ENCODE measurements at regions not wholly inside any gene's neighbourhood (a gene's known extent, or its start where the extent isn't known, plus 50 kb on each side); places are given as distances from the start of the nearest gene placed in this dataset.

DNA sequence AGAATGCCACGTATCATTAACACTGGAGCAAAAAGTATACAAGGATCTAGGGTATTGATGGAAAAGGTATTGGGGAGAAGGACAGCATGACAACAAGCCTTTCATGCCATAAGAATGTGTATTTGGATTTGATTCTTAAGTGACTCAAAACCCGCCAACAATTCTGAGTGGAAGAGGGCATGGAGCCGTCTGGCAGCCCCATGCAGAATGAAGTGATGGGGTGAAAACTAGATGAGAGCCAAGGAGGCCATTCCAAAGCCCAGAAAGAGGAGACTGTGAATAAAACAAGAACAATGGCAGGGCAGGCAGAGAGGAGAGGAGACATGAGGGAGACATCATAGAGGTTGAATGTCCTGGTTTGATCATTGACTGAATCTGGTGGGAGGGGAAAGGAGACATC, 272.3 kb upstream of the WWC1 start:
- H3K4me2 ChIP-seq (ENCODE audit: insufficient read depth, low read length) = no peak overlapping the region
- ChIA-PET POLR2A (no interaction called here), CTCF (no interaction called here)
- H3K36me3 ChIP-seq (ENCODE audit: control insufficient read depth in 2 of 2, extremely low read depth in 1 of 2, insufficient read depth in 2 of 2, low read length in 2 of 2) = no peaks in the 10 kb centered on the region
- H3K9me1 ChIP-seq (replicated peaks; ENCODE audit: control insufficient read depth, extremely low read depth, insufficient read depth, low read length) = no peaks in the 10 kb centered on the region
- FAIRE-seq = no peak
- dilution Hi-C loops (cut with MboI; ENCODE audit: extremely low pct_ligation_motif_present, low sequenced_read_pairs) = no loop called here
- DNase-seq (ENCODE audit: low read depth, low spot score) = no peak
- no peak overlapping the region for H3K27ac ChIP-seq (ENCODE audit: insufficient read depth, low read depth, low read length)
- no peaks in the 10 kb centered on the region for H3K4me1 ChIP-seq (ENCODE audit: control insufficient read depth, extremely low read depth, insufficient read depth, low read length)
- no TSS peak for BruUV-seq (replicated peaks)
- H4K20me1 ChIP-seq (replicated peaks; ENCODE audit: control insufficient read depth, extremely low read depth, insufficient read depth, low read length) = no peaks in the 10 kb centered on the region
- no peaks in the 10 kb centered on the region for H3K27me3 ChIP-seq (ENCODE audit: control insufficient read depth in 2 of 2, insufficient read depth in 2 of 2, low read length in 2 of 2)
- H3K9me3 ChIP-seq (replicated peaks; ENCODE audit: control insufficient read depth, insufficient read depth, low read length) = peaks cover 2% of the 10 kb centered on the region
- no peak overlapping the region for H3K4me3 ChIP-seq (replicated peaks in 1 of 3; ENCODE audit: insufficient read depth in 1 of 3, low read depth in 1 of 3, low read length in 3 of 3)
- intact Hi-C loops (cut with micrococcal nuclease) = no loop called here
- H3K9ac ChIP-seq (replicated peaks; ENCODE audit: extremely low read depth, insufficient read depth, low read length) = no peak overlapping the region
- no peaks in the 10 kb centered on the region for H3K79me2 ChIP-seq (ENCODE audit: control insufficient read depth, insufficient read depth, low read length)
- H2AFZ ChIP-seq (ENCODE audit: low read depth, low read length) = no peak overlapping the region
- no peak for TF ChIP-seq MAX (IDR thresholded peaks at IDR 0.05; ENCODE audit: insufficient read depth, insufficient read length)
- no peak for TF ChIP-seq EZH2 (IDR thresholded peaks at IDR 0.05; ENCODE audit: borderline replicate concordance, low read depth, low read length, severe bottlenecking)
- TF ChIP-seq POLR2AphosphoS5 (IDR thresholded peaks at IDR 0.05; ENCODE audit: insufficient read depth, low read depth, low read length) = no peak
- no peak for TF ChIP-seq POLR2A (IDR thresholded peaks at IDR 0.05; ENCODE audit: low read depth, low read length)
- no peak for TF ChIP-seq FOS (IDR thresholded peaks at IDR 0.05; ENCODE audit: borderline replicate concordance, insufficient read depth, low read length)
- no peak for TF ChIP-seq JUN (IDR thresholded peaks at IDR 0.05; ENCODE audit: borderline replicate concordance, insufficient read depth, insufficient read length, low read depth)
- no peak for TF ChIP-seq GATA2 (IDR thresholded peaks at IDR 0.05; ENCODE audit: insufficient read depth, insufficient read length, low read depth, low read length)
- TF ChIP-seq MYC (IDR thresholded peaks at IDR 0.05; ENCODE audit: low read depth, low read length) = no peak
- TF ChIP-seq CTCF (IDR thresholded peaks at IDR 0.05; ENCODE audit: extremely low read depth in 1 of 2, insufficient read depth in 1 of 2, low read depth in 1 of 2, low read length in 2 of 2) = no peak

Measured in endothelial cell of umbilical vein (primary cell).